WI38 (cell line): ENCODE measurements at regions not wholly inside any gene's neighbourhood (a gene's known extent, or its start where the extent isn't known, plus 50 kb on each side); places are given as distances from the start of the nearest gene placed in this dataset.

Source experiments
- H3K4me3 ChIP-seq: 2 replicates; pipeline ENCODE4 v1.5.1; 2011; ENCODE audit warnings: low read depth, mild to moderate bottlenecking, control low read depth, low read length
- CTCF ChIP-seq: IDR thresholded peaks from 2 replicates; pipeline ENCODE4 v1.5.1; 2012; ENCODE audit warnings: low read depth, mild to moderate bottlenecking, control low read depth, low read length

GRCh38 chr3:162897291-162897690 is 1400.7 kb downstream of the OTOL1 start:
- no peak overlapping the region for H3K4me3 ChIP-seq
- no peak for TF ChIP-seq CTCF

- TF ChIP-seq CTCF = no peak
- H3K4me3 ChIP-seq = no peak overlapping the region
Measured at GRCh38 chr3:162932503-162932902, 1435.9 kb downstream of the OTOL1 start.

GRCh38 chr3:162933656-162934055 is 1437.0 kb downstream of the OTOL1 start:
- no peak overlapping the region for H3K4me3 ChIP-seq
- TF ChIP-seq CTCF = no peak

GRCh38 chr3:162936706-162937105 is 1440.1 kb downstream of the OTOL1 start:
- no peak overlapping the region for H3K4me3 ChIP-seq
- TF ChIP-seq CTCF = no peak

- TF ChIP-seq CTCF = no peak
Measured at GRCh38 chr3:162938083-162938482, 1441.5 kb downstream of the OTOL1 start.

GRCh38 chr3:162945626-162946025 is 1449.0 kb downstream of the OTOL1 start:
- no peak for TF ChIP-seq CTCF
- no peak overlapping the region for H3K4me3 ChIP-seq

More at GRCh38 chr3:162938083-162938482, 1441.5 kb downstream of the OTOL1 start:
- H3K4me3 ChIP-seq = no peak overlapping the region

- H3K4me3 ChIP-seq = no peak overlapping the region
- TF ChIP-seq CTCF = no peak
Measured at GRCh38 chr3:162956711-162957110, 1460.1 kb downstream of the OTOL1 start.
